ENCODE measurements at regions not wholly inside any gene's neighbourhood (a gene's known extent, or its start where the extent isn't known, plus 50 kb on each side); places are given as distances from the start of the nearest gene placed in this dataset.

- no peak for TF ChIP-seq POLR2A (IDR thresholded peaks at IDR 0.05; ENCODE audit: low read length)
- TF ChIP-seq GATA1 (IDR thresholded peaks at IDR 0.05; ENCODE audit: low read depth, low read length) = no peak
Measured at GRCh38 chr1:87786229-87786628, 457.5 kb downstream of the LMO4 start.

All from erythroblast (primary cell).